Liver (tissue), 7 donors: ENCODE measurements at regions not wholly inside any gene's neighbourhood (a gene's known extent, or its start where the extent isn't known, plus 50 kb on each side); places are given as distances from the start of the nearest gene placed in this dataset.

Source experiments
- DNase-seq: peaks from one replicate; pipeline ENCODE4 v3.0.0-alpha.2; 2017; ENCODE audit warnings: low spot score
- H3K27ac ChIP-seq, 2 donors: one replicate each; pipeline ENCODE4 v1.7.0; 2013; ENCODE audit warnings: inconsistent platforms in 2 of 2, low read length in 2 of 2, control low read depth in 1 of 2, low read depth in 1 of 2, mild to moderate bottlenecking in 1 of 2
- H3K27me3 ChIP-seq, 4 donors: one replicate each; pipeline versions ENCODE4 v1.6.1 to v1.7.0; 2013; ENCODE audit warnings: low read length in 3 of 4, inconsistent platforms in 1 of 4, mild to moderate bottlenecking in 1 of 4, moderate library complexity in 1 of 4; ENCODE audit not compliant: control insufficient read depth in 4 of 4, insufficient read depth in 4 of 4
- H3K36me3 ChIP-seq, 4 donors: one replicate each; pipeline versions ENCODE4 v1.6.1 to v1.7.0; 2013; ENCODE audit warnings: low read length in 3 of 4, mild to moderate bottlenecking in 3 of 4, low read depth in 1 of 4, moderate library complexity in 1 of 4; ENCODE audit not compliant: control insufficient read depth in 4 of 4, insufficient read depth in 3 of 4
- H3K4me1 ChIP-seq, 4 donors: one replicate each; pipeline versions ENCODE4 v1.6.1 to v1.7.0; 2013; ENCODE audit warnings: low read length in 3 of 4, mild to moderate bottlenecking in 3 of 4, moderate library complexity in 1 of 4; ENCODE audit not compliant: control insufficient read depth in 4 of 4, insufficient read depth in 4 of 4
- H3K4me3 ChIP-seq, 3 donors: one replicate each; pipeline versions ENCODE4 v1.6.1 to v1.7.0; 2013; ENCODE audit warnings: low read length in 3 of 3, control low read depth in 1 of 3, low read depth in 1 of 3, mild to moderate bottlenecking in 1 of 3
- H3K9ac ChIP-seq, 2 donors: one replicate each; pipeline ENCODE4 v1.7.0; 2013; ENCODE audit warnings: low read length in 2 of 2, mild to moderate bottlenecking in 2 of 2, moderate library complexity in 2 of 2, control low read depth in 1 of 2, low read depth in 1 of 2
- H3K9me3 ChIP-seq, 4 donors: one replicate each; pipeline versions ENCODE4 v1.6.1 to v1.7.0; 2013; ENCODE audit warnings: low read length in 3 of 4; ENCODE audit not compliant: control insufficient read depth in 4 of 4
- ATF3 ChIP-seq: IDR thresholded peaks from 2 replicates; pipeline ENCODE4 v1.6.1; 2016; ENCODE audit warnings: antibody characterized with exemption
- EGR1 ChIP-seq, 2 donors: IDR thresholded peaks; 2 replicates each; pipeline ENCODE4 v1.6.1; 2016 to 2018; ENCODE audit warnings: antibody characterized with exemption in 2 of 2, low read depth in 2 of 2
- FOXA1 ChIP-seq: IDR thresholded peaks from 2 replicates; pipeline ENCODE4 v1.6.1; 2016; ENCODE audit warnings: antibody characterized with exemption
- FOXA2 ChIP-seq: IDR thresholded peaks from 2 replicates; pipeline ENCODE4 v1.6.1; 2016; ENCODE audit warnings: antibody characterized with exemption
- HNF4A ChIP-seq, 2 donors: conservative IDR thresholded peaks; 2 replicates each; pipeline ENCODE4 v1.6.1; 2016; ENCODE audit warnings: antibody characterized with exemption in 2 of 2, mild to moderate bottlenecking in 2 of 2
- MAX ChIP-seq: IDR thresholded peaks from 2 replicates; pipeline ENCODE4 v1.6.1; 2016; ENCODE audit warnings: antibody characterized with exemption
- NR2F2 ChIP-seq: IDR thresholded peaks from 2 replicates; pipeline ENCODE4 v1.6.1; 2016; ENCODE audit warnings: antibody characterized with exemption
- RAD21 ChIP-seq, 2 donors: IDR thresholded peaks; 2 replicates each; pipeline ENCODE4 v1.6.1; 2016; ENCODE audit warnings: antibody characterized with exemption in 2 of 2, mild to moderate bottlenecking in 2 of 2
- RXRA ChIP-seq, 2 donors: IDR thresholded peaks; 2 replicates each; pipeline ENCODE4 v1.6.1; 2017 to 2018; ENCODE audit warnings: antibody characterized with exemption in 2 of 2, mild to moderate bottlenecking in 1 of 2
- TAF1 ChIP-seq: conservative IDR thresholded peaks from 2 replicates; pipeline ENCODE4 v1.6.1; 2016; ENCODE audit warnings: antibody characterized with exemption, mild to moderate bottlenecking
- YY1 ChIP-seq: IDR thresholded peaks from 2 replicates; pipeline ENCODE4 v1.6.1; 2016; ENCODE audit warnings: antibody characterized with exemption, mild to moderate bottlenecking
- WGBS: extraction: QIAGEN DNeasy Blood & Tissue Kit; methylation state at CpG from one replicate; pipeline ENCODE4 v1.1.7; 2013; 5-methylcytosine and 5-hydroxymethylcytosine counted together
- TF ChIP-seq, protein P1 (sequence below): IDR thresholded peaks from 2 replicates; pipeline ENCODE4 v1.6.1; 2016; ENCODE audit warnings: antibody characterized with exemption
- TF ChIP-seq, protein P2 (sequence below): IDR thresholded peaks from 2 replicates; pipeline ENCODE4 v1.6.1; 2016; ENCODE audit warnings: antibody characterized with exemption, mild to moderate bottlenecking
- donor health status: healthy.
- donor health status: healthy.
- donor health status: healthy.
- donor health status: healthy.

GRCh38 chr21:20802201-20802600 is 196.0 kb upstream of the NCAM2 start:
- 81% methylated on average over 4 of the region's 4 CpGs for WGBS
- no peak overlapping the region for H3K27ac ChIP-seq
- DNase-seq: no peak
- no peak overlapping the region for H3K4me3 ChIP-seq
- H3K9me3 ChIP-seq: no peaks in the 10 kb centered on the region
- no peak overlapping the region for H3K9ac ChIP-seq
- TF ChIP-seq NR2F2: no peak
- no peak for TF ChIP-seq TAF1
- no peak for TF ChIP-seq RAD21 (IDR thresholded peaks at IDR 0.05)
- TF ChIP-seq HNF4A (conservative IDR thresholded peaks at IDR 0.05): no peak
- no peak for TF ChIP-seq MAX
- TF ChIP-seq, protein P1, sequence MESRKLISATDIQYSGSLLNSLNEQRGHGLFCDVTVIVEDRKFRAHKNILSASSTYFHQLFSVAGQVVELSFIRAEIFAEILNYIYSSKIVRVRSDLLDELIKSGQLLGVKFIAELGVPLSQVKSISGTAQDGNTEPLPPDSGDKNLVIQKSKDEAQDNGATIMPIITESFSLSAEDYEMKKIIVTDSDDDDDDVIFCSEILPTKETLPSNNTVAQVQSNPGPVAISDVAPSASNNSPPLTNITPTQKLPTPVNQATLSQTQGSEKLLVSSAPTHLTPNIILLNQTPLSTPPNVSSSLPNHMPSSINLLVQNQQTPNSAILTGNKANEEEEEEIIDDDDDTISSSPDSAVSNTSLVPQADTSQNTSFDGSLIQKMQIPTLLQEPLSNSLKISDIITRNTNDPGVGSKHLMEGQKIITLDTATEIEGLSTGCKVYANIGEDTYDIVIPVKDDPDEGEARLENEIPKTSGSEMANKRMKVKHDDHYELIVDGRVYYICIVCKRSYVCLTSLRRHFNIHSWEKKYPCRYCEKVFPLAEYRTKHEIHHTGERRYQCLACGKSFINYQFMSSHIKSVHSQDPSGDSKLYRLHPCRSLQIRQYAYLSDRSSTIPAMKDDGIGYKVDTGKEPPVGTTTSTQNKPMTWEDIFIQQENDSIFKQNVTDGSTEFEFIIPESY: no peak
- TF ChIP-seq, protein P2, sequence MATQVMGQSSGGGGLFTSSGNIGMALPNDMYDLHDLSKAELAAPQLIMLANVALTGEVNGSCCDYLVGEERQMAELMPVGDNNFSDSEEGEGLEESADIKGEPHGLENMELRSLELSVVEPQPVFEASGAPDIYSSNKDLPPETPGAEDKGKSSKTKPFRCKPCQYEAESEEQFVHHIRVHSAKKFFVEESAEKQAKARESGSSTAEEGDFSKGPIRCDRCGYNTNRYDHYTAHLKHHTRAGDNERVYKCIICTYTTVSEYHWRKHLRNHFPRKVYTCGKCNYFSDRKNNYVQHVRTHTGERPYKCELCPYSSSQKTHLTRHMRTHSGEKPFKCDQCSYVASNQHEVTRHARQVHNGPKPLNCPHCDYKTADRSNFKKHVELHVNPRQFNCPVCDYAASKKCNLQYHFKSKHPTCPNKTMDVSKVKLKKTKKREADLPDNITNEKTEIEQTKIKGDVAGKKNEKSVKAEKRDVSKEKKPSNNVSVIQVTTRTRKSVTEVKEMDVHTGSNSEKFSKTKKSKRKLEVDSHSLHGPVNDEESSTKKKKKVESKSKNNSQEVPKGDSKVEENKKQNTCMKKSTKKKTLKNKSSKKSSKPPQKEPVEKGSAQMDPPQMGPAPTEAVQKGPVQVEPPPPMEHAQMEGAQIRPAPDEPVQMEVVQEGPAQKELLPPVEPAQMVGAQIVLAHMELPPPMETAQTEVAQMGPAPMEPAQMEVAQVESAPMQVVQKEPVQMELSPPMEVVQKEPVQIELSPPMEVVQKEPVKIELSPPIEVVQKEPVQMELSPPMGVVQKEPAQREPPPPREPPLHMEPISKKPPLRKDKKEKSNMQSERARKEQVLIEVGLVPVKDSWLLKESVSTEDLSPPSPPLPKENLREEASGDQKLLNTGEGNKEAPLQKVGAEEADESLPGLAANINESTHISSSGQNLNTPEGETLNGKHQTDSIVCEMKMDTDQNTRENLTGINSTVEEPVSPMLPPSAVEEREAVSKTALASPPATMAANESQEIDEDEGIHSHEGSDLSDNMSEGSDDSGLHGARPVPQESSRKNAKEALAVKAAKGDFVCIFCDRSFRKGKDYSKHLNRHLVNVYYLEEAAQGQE: no peak
- no peak for TF ChIP-seq EGR1 (IDR thresholded peaks at IDR 0.05; ENCODE audit: low read depth in 2 of 2)
- TF ChIP-seq FOXA2: no peak
- no peak for TF ChIP-seq YY1
- TF ChIP-seq ATF3: no peak
- no peak for TF ChIP-seq FOXA1
- no peak for TF ChIP-seq RXRA (IDR thresholded peaks at IDR 0.05)
- no peaks in the 10 kb centered on the region for H3K4me1 ChIP-seq
- H3K27me3 ChIP-seq: no peaks in the 10 kb centered on the region
- no peaks in the 10 kb centered on the region for H3K36me3 ChIP-seq

- WGBS: 67% methylated on average over 8 of the region's 8 CpGs
- Histone ChIP-seq H3K9ac (no peak overlapping the region), H3K36me3 (no peaks in the 10 kb centered on the region), H3K27ac (no peak overlapping the region), H3K4me1 (no peaks in the 10 kb centered on the region), H3K9me3 (no peaks in the 10 kb centered on the region), H3K4me3 (no peak overlapping the region), H3K27me3 (no peaks in the 10 kb centered on the region)
- DNase-seq: no peak
- TF ChIP-seq YY1: no peak
- no peak for TF ChIP-seq EGR1 (IDR thresholded peaks at IDR 0.05; ENCODE audit: low read depth in 2 of 2)
- no peak for TF ChIP-seq FOXA1
- TF ChIP-seq TAF1: no peak
These were observed 195.5 kb upstream of the NCAM2 start for GRCh38 chr21:20802631-20803260.
